22Rv1 (cell line): ENCODE measurements at regions not wholly inside any gene's neighbourhood (a gene's known extent, or its start where the extent isn't known, plus 50 kb on each side); places are given as distances from the start of the nearest gene placed in this dataset.

Source experiments
- H3K27ac ChIP-seq: fragments of 450-650 bp; 2 replicates; pipeline ENCODE4 v1.5.1; 2017
- CTCF ChIP-seq: fragments of 450-650 bp; IDR thresholded peaks from 2 replicates; pipeline ENCODE4 v1.5.1; 2017; ENCODE audit warnings: mild to moderate bottlenecking
- ZFX ChIP-seq: fragments of 450-650 bp; IDR thresholded peaks from 2 replicates; pipeline ENCODE4 v1.6.1; 2017; ENCODE audit warnings: antibody characterized with exemption, borderline replicate concordance

GRCh38 chr5:88109818-88110217, 158.8 kb downstream of the TMEM161B start:
- no peak for TF ChIP-seq ZFX
- TF ChIP-seq CTCF, result no peak
- no peak overlapping the region for H3K27ac ChIP-seq

DNA sequence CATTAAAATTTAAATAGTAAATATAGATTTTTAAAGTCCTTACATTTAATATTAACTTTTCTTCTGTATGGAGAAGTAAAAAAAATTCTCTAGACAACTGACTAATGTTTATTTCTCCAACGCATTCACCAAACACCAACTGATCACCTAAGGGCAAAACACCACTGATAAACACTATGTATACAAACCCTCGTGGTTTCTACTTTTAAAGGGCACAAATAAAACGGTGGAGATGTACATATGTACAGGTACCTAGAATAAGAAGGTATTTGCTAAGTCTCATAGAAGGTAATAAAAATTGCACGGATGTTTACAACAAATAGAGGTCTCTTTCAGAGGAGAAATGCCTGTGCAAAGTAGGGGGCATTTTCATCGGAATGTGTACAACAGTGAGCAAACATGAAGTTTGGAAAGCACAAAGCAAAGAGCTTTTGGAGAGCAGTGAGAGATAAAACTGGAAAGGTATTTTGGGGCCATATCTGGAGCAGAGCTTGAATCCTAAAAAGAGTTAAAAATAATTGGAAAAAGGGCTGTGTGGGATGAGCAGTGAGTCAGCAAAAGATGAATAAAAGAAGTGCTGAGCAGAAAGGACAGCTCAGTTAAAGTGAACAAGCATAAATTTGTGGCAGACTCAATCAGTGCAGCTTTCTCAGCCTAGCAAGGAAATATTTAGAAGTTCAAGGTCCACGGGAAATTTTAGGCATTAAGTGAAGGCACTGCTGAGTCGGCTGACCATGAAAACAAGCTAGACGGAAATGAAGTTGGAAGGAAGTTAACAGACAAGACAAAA, 160.0 kb downstream of the TMEM161B start:
- H3K27ac ChIP-seq, result peak overlapping the region; percentile 14; the same call in 1 of the 2 replicates
- TF ChIP-seq ZFX (no peak), CTCF (no peak)

DNA sequence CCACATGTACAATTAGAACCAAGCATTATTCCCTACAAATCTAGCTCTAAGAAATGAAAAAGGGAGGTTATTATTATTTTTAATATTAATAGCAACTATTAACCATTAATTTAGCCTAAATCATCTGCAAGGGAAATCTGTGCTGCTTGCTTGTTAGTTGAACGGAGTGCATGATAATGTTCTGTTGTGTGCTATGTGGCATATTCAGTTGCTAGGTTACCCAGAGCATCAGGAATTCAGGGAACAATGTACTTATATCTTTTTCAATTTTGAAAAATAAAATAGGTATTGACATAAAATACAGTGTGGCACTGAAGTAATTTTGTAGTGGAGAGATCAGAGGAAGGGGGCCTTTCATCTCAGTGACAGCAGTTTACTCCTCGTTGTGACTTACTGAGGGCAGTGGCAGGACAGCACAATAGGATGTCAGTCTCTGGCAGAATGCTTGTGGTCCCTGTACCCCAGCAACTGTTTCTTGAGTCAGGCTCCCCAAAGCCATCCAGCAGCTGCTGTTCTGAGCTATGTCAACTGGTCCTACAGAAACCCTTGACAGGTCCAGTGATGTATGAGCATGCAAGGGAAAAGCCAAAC, 173.6 kb downstream of the TMEM161B start:
- TF ChIP-seq CTCF (no peak), ZFX (no peak)

DNA sequence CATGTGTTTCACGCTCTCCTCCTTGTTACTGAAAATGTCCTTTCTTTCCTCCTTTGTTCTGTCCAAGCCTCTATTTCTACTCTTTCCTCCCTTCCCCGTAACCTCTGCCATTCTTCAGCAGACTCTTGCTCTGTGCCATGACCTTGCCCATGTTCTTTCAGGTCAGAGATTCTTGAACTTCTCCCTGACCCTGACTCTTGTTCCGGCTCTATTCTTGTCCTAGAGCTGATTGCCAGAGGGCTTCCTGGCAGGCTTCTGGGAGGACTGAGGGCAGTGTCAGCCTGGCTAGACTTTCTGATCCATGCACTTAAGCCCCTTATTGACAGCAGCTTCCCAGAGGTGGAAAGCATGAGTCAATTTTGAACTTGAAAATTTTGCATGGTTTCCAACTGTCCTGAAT, 174.2 kb downstream of the TMEM161B start:
- TF ChIP-seq CTCF (no peak), ZFX (no peak)
- H3K27ac ChIP-seq, result no peak overlapping the region

More for the DNA sequence above, 173.6 kb downstream of the TMEM161B start:
- H3K27ac ChIP-seq, result no peak overlapping the region

GRCh38 chr5:88093765-88094164, 174.9 kb downstream of the TMEM161B start:
- TF ChIP-seq ZFX (no peak), CTCF (no peak)
- no peak overlapping the region for H3K27ac ChIP-seq

DNA sequence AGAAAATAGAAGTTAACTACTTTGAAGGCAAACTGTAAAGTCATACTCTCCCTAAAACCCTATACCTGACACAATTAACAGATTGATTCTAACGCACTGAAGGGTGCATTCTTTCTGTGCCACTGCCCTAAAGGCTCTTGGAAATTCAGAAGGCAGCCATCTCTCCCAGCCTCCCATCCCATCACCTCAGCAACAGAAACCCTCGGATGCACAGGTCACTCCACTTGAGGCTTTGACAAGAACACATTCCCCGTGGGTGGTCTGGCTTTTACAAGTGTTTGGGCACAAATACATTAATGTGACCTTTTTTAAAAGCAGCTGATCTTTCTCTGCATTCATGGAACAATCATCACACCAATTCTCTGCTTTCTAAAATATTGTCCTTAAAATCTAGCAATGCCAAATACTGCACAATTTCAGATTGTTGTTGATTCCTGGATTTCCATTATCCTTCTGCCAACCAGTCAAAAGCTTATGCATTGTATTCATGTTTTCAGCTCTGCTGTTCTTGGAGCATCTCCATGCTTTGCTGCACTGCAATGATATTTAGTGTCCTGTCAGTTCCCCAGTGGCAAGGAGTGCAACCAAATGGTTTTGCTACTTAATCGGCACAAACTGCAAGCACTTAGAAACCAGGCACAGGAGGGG, 175.6 kb downstream of the TMEM161B start:
- H3K27ac ChIP-seq, result no peak overlapping the region
- TF ChIP-seq ZFX (no peak), CTCF (no peak)

- TF ChIP-seq ZFX, result no peak
- TF ChIP-seq CTCF, result no peak
These were observed 176.3 kb downstream of the TMEM161B start for GRCh38 chr5:88092358-88092757.

More at GRCh38 chr5:88092358-88092757, 176.3 kb downstream of the TMEM161B start:
- no peak overlapping the region for H3K27ac ChIP-seq
